ENCODE measurements at regions not wholly inside any gene's neighbourhood (a gene's known extent, or its start where the extent isn't known, plus 50 kb on each side); places are given as distances from the start of the nearest gene placed in this dataset.
A peak's percentile ranks its signal among the peaks of the same experiment; 100 is the strongest.
"Not testable (repeated sequence)": the region's sequence is repeated elsewhere in the genome, so short reads cannot be mapped to it uniquely, and the experiment has no call there.

DNA sequence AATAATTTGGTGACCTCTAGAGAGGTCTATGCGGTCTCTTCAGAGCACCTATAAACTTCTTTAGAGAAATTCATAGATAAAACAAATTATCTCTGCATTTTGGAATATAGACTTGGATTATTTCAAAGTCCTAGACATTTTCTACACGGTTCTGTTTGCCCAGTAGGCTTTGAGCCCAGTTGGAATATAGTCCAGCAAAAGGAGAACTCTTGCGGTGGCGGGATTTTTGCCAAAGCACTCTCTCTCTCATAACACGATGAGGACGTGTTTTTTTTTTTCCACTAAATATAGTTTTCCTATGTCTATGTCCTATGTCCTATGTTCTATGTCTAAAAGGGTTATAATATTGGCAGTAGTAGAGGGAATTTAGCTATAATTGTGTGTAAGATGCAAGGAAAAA is 164.9 kb upstream of the AGR3 start:
- no peak for DNase-seq (ENCODE audit: low spot score)

GRCh38 chr7:17053164-17053563 is 171.4 kb upstream of the AGR3 start:
- not testable (repeated sequence) for DNase-seq (ENCODE audit: low spot score)

DNA sequence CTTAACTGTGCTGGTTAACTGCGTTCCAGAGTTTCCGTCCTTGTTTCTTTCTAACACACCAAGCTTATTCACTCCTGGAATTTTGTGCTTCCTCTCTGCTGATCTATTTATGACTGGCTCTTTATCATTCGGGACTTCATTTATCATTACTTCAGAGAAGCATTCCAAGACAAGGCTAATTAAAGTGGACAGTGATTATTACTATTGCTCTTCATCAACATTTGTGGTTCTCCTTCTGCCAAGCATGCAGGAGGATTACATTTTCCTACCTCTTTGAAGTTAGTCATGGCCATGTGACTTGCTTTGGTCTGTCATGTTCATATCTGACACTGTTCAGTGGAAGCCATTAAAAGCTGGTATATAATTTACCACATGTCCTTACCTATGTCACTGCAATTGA is 172.4 kb upstream of the AGR3 start:
- DNase-seq (ENCODE audit: low spot score) = no peak

- no peak for DNase-seq (ENCODE audit: low spot score)
These were observed 173.1 kb upstream of the AGR3 start for GRCh38 chr7:17054836-17055235.

DNA sequence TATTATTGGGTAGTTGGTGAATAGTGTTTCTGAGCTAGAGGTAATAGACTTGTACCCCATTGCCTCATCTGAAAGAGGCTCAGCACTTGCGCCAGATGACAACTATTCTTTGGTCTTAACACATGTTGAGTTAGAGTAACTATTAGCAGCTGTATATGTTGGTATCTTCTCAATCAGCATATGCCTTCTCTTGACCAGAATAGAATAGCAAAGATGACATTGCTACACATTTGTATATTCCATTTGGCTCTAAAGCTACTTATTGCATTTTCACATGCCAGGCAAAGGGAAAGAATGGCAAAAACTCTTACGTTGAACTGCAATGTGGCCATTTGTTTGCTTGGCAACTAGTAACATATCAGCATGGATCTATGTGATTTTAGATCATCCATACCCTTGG is 173.8 kb upstream of the AGR3 start:
- DNase-seq (ENCODE audit: low spot score) = no peak

GRCh38 chr7:17056491-17057142 is 174.8 kb upstream of the AGR3 start:
- no peak for DNase-seq (ENCODE audit: low spot score)

DNA sequence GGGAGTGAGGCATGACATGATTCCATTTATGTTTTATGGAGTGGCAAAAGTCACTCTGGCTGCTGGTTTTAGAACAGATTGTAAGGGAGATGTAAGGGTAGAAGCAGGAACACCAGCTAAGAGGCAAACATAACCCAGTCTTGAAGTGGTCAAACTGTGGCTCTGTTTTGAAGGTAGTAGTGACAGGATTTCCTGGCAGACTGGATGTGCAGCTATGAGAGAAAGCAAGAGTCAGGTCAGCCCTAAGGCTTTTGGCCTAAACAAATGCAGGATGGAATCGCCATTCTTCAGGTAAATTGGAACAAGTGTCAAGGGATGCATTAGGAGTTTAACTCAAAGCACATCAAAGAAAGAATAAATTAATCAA is 175.3 kb upstream of the AGR3 start:
- DNase-seq (ENCODE audit: low spot score) = no peak

- peak; percentile 44 for DNase-seq (ENCODE audit: low spot score)
These were observed 176.8 kb upstream of the AGR3 start for GRCh38 chr7:17058568-17058967.

DNA sequence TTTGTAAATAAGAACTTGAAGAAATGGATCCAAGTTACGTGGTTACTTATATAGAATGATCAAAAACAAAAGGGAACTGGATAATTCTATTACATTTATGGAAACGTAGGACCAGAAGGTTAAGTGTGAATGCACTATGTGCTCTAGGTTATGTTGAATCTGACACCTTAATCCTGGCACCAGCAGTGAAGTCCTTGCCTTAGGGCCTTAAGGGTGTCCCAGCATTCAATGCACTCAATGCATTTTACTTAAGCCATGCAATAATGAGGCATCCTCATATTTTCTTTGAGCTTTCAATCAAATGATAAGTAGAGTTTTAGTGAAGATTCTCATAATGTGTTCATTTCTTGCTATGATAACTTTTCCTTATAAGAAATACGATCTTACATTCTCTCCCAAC is 178.3 kb upstream of the AGR3 start:
- no peak for DNase-seq (ENCODE audit: low spot score)

GRCh38 chr7:17061443-17061842 is 179.7 kb upstream of the AGR3 start:
- no peak for DNase-seq (ENCODE audit: low spot score)

DNA sequence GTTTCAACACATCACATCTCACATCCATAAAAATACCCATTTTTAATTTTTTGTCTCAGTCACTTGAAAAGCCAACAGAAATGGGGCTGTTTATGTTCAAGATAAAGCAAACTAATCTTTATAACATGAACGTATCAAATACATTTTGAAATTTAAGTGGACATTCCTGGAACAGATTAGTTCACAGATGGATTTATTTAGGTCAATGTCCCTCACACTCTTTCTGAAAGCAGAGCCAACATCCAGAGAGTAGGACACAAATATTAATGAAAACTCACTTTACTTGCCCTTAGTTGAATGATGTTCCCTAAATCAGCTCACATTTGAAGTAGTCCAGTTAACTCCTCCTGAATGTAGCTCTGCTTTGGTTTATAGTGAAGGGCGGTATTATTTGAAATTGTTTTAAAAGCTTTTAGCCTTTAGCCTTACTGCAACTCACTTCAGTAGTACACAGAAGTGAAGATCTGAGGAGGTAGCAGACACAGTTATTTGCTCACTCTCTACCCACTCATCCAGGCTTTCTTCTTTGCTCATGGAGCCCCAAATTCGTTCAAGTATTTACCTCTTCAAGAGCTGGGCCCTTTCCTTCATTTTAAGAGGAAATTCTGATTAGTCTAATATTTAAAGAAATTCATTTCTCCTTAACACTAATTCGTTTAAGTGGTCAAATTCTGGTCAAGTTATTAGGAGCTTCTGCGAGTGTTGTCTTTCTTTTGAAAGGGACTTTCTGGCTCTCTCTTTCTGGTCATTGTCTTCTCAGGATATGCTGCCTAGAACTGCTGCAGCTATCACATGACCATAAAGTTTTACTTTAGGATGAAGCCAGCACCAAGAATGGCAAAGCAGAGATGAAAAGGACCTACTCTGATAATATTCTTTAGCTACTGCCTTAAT is 180.6 kb upstream of the AGR3 start:
- no peak for DNase-seq (ENCODE audit: low spot score)

GRCh38 chr7:17063045-17063383 is 181.2 kb upstream of the AGR3 start:
- no peak for DNase-seq (ENCODE audit: low spot score)

- no peak for DNase-seq (ENCODE audit: low spot score)
These were observed 185.9 kb upstream of the AGR3 start for GRCh38 chr7:17067691-17068090.

DNA sequence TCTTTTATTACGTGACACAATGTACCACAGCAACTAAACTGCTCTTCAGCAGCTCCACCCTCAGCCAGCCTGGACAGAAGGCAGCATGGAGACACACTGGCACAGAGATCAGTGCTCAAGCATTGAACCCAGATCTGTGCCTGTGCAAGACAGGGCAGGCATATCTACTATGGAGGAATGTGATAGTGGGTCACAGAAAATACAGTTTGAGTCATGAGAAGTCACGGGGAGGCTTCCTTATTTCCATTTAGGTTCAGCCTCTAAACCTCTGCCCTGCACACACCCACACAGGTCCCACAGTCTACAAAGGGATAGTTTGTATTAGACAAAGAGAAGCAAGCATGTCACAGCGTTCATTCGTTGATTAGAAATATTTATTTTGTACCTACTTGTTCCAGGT is 187.4 kb upstream of the AGR3 start:
- no peak for DNase-seq (ENCODE audit: low spot score)

GRCh38 chr7:17070231-17070708 is 188.5 kb upstream of the AGR3 start:
- no peak for DNase-seq (ENCODE audit: low spot score)

DNA sequence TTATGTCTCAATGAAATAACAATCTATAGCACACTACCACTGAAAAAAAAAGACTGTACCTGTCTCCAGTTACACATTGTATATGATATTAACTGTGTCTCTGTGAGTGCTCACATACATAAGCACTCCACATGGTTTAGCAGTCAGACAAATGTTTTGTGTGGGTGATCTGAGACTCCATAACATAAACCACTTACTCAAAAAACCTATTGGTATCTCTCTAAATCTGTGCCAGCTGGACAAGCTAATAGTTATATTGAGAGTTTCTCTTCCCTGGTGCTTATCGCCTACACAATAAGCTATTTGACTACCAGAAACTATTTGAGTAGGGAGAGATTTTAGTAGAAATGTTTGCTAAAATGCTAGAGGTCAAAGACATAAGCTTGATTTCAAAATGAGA is 190.1 kb upstream of the AGR3 start:
- DNase-seq (ENCODE audit: low spot score) = no peak

GRCh38 chr7:17075601-17076255 is 193.9 kb upstream of the AGR3 start:
- DNase-seq (ENCODE audit: low spot score) = no peak

DNA sequence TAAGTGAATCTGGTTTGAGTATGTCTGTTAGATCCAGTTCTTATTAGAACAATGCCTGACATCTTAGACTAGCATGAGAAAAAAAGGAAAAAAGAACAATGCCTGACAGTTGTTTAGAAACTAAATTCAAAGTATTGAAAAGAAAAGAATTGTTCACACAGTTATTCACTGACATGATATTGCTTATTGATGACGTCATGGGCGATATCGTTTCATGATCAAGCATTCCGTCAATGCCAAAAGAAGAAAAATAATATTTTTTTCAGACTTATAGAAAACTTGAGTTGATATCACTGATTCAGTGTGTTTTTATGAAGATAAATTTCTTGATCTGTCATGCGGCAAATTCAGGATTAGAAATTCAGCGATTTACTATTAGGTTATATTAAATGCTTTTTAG is 196.5 kb upstream of the AGR3 start:
- DNase-seq (ENCODE audit: low spot score) = no peak

- no peak for DNase-seq (ENCODE audit: low spot score)
These were observed 201.8 kb upstream of the AGR3 start for GRCh38 chr7:17083392-17084165.

DNA sequence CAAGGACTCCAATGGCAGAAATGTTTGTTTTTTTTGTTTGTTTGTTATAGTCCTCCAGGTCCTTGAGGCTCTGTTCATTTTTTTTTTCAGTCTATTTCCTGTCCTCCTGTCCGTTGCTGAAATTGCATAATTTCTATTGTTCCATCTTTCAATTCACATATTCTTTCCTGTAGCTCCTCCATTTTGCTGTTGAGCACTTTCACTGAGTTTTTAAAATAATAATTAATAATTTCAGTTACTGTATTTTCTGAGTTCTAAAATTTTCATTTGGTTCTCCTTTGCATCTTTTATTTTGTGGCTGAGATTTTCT is 202.3 kb upstream of the AGR3 start:
- DNase-seq (ENCODE audit: low spot score) = no peak

- DNase-seq (ENCODE audit: low spot score) = no peak
These were observed 203.4 kb upstream of the AGR3 start for GRCh38 chr7:17085186-17085585.

DNA sequence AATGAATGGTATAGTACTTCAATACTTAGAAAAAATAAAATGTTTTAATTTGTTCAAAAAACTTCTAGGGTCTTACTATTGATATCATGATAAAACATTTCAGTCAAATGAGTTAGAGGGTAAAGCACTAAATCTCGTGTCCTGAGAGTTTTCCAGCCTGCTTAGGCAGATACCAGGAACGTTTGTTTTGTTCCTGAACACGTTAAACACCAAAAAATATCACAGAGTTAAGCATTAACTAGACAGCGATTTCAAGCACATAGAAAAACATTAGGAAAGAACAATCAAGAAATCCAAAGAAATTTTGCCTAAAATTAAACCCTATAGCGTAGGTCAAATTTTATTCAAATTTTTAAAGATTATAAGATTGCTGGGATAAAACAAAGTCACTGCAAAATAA is 204.6 kb upstream of the AGR3 start:
- DNase-seq (ENCODE audit: low spot score) = no peak

DNA sequence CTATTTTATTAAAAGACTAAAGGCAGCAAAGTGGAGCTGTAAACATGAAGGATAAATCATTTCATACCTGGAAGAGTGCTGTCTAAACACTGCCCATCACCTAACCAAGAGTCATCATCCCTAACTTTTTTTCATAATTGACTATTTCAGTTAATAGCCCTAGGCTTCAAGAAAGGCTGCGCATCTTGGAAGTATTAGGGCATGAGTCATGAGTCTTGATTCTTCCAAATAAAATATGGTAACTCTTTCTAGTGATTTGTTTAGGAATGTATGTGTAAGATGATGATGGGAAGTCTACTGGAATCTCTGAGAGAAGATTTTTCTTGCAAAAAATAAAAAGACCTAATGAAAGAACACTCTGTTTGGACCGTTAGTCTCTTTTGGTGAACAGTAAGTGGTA is 207.7 kb upstream of the AHR start:
- DNase-seq (ENCODE audit: low spot score) = no peak
